ENCODE measurements at regions not wholly inside any gene's neighbourhood (a gene's known extent, or its start where the extent isn't known, plus 50 kb on each side); places are given as distances from the start of the nearest gene placed in this dataset.
"Not testable (repeated sequence)": the region's sequence is repeated elsewhere in the genome, so short reads cannot be mapped to it uniquely, and the experiment has no call there.

DNA sequence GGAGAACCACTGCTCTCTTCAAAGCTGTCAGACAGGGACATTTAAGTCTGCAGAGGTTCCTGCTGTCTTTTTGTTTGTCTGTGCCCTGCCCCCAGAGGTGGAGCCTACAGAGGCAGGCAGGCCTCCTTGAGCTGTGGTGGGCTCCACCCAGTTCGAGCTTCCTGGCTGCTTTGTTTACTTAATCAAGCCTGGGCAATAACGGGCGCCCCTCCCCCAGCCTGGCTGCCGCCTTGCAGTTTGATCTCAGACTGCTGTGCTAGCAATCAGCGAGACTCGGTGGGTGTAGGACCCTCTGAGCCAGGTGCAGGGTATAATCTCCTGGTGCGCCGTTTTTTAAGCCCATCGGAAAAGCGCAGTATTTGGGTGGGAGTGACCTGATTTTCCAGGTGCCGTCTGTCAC, 64.5 kb upstream of the PTH start:
- not testable (repeated sequence) for H3K4me3 ChIP-seq; H3K27ac ChIP-seq (ENCODE audit: low read depth); H3K79me2 ChIP-seq (replicated peaks; ENCODE audit: insufficient read depth); DNase-seq (ENCODE audit: low spot score); H2AFZ ChIP-seq; H3K4me1 ChIP-seq (ENCODE audit: insufficient read depth); H3K9me2 ChIP-seq (ENCODE audit: insufficient read depth); H3K36me3 ChIP-seq (ENCODE audit: insufficient read depth); H4K20me1 ChIP-seq (replicated peaks; ENCODE audit: insufficient read depth); H3F3A ChIP-seq (replicated peaks; ENCODE audit: low read depth); H3K27me3 Mint-ChIP-seq (ENCODE audit: insufficient read depth, low read depth, poor library complexity); H3K4me3 Mint-ChIP-seq; H3K4me1 Mint-ChIP-seq; H3K4me2 ChIP-seq; H3K27me3 ChIP-seq (ENCODE audit: insufficient read depth); H3K27ac Mint-ChIP-seq; ATAC-seq
- Mint-ChIP-seq H3K9me3 (peaks cover 51% of the 10 kb centered on the region), H3K36me3 (ENCODE audit: low read depth) (peaks cover 13% of the 10 kb centered on the region)

DNA sequence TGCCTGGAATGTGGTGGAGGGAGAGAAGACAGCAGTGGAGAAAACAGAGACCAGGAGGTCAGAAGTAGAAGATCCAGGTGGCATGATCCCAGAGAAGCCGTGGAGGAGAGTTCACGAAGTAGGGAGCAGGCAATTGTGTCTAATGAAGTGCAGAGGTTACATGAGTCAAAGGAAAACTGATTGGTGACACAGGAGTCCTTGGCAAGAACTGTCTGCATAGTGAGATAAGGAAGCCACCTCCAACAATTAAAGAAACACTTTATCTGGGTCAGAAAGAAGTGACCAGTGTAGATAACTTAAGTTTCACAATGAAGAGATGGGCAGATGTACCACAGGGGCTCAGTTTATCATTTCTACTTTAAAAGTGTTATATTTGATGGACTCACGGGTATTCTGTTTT, 57.0 kb upstream of the PTH start:
- ATAC-seq (no peak), DNase-seq (ENCODE audit: low spot score) (no peak)
- Histone ChIP-seq H3K4me3 (no peak overlapping the region), H3K27ac (ENCODE audit: low read depth) (no peak overlapping the region), H3K9me2 (ENCODE audit: insufficient read depth) (no peaks in the 10 kb centered on the region), H4K20me1 (replicated peaks; ENCODE audit: insufficient read depth) (no peaks in the 10 kb centered on the region), H3K79me2 (replicated peaks; ENCODE audit: insufficient read depth) (no peaks in the 10 kb centered on the region), H3K4me2 (no peak overlapping the region), H3F3A (replicated peaks; ENCODE audit: low read depth) (no peaks in the 10 kb centered on the region), H3K4me1 (ENCODE audit: insufficient read depth) (no peaks in the 10 kb centered on the region), H2AFZ (no peak overlapping the region), H3K36me3 (ENCODE audit: insufficient read depth) (no peaks in the 10 kb centered on the region), H3K27me3 (ENCODE audit: insufficient read depth) (no peaks in the 10 kb centered on the region)
- H3K4me1 Mint-ChIP-seq, result no peaks in the 10 kb centered on the region
- H3K27me3 Mint-ChIP-seq (ENCODE audit: insufficient read depth, low read depth, poor library complexity), result peaks cover 4% of the 10 kb centered on the region
- H3K4me3 Mint-ChIP-seq, result no peak overlapping the region
- peaks cover 7% of the 10 kb centered on the region; the same call in 1 of the 3 replicates for H3K36me3 Mint-ChIP-seq (ENCODE audit: low read depth)
- TF ChIP-seq CREB1 (CRISPR knock-in tag; IDR thresholded peaks at IDR 0.05; ENCODE audit: low read depth), result no peak
- TF ChIP-seq ZNF114 (CRISPR knock-in tag; IDR thresholded peaks at IDR 0.05), result no peak
- TF ChIP-seq, protein P1, sequence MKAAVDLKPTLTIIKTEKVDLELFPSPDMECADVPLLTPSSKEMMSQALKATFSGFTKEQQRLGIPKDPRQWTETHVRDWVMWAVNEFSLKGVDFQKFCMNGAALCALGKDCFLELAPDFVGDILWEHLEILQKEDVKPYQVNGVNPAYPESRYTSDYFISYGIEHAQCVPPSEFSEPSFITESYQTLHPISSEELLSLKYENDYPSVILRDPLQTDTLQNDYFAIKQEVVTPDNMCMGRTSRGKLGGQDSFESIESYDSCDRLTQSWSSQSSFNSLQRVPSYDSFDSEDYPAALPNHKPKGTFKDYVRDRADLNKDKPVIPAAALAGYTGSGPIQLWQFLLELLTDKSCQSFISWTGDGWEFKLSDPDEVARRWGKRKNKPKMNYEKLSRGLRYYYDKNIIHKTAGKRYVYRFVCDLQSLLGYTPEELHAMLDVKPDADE (IDR thresholded peaks at IDR 0.05), result no peak
- no peak for TF ChIP-seq JUNB (IDR thresholded peaks at IDR 0.05; ENCODE audit: unreplicated experiment)
- TF ChIP-seq, protein P2, sequence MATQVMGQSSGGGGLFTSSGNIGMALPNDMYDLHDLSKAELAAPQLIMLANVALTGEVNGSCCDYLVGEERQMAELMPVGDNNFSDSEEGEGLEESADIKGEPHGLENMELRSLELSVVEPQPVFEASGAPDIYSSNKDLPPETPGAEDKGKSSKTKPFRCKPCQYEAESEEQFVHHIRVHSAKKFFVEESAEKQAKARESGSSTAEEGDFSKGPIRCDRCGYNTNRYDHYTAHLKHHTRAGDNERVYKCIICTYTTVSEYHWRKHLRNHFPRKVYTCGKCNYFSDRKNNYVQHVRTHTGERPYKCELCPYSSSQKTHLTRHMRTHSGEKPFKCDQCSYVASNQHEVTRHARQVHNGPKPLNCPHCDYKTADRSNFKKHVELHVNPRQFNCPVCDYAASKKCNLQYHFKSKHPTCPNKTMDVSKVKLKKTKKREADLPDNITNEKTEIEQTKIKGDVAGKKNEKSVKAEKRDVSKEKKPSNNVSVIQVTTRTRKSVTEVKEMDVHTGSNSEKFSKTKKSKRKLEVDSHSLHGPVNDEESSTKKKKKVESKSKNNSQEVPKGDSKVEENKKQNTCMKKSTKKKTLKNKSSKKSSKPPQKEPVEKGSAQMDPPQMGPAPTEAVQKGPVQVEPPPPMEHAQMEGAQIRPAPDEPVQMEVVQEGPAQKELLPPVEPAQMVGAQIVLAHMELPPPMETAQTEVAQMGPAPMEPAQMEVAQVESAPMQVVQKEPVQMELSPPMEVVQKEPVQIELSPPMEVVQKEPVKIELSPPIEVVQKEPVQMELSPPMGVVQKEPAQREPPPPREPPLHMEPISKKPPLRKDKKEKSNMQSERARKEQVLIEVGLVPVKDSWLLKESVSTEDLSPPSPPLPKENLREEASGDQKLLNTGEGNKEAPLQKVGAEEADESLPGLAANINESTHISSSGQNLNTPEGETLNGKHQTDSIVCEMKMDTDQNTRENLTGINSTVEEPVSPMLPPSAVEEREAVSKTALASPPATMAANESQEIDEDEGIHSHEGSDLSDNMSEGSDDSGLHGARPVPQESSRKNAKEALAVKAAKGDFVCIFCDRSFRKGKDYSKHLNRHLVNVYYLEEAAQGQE (IDR thresholded peaks at IDR 0.05; ENCODE audit: unreplicated experiment), result no peak
- TF ChIP-seq CTCF (conservative IDR thresholded peaks at IDR 0.05; ENCODE audit: low read depth in 2 of 2), result no peak
- TF ChIP-seq ZNF462 (CRISPR knock-in tag; IDR thresholded peaks at IDR 0.05), result no peak
- no peak for TF ChIP-seq EZH2phosphoT487 (IDR thresholded peaks at IDR 0.05; ENCODE audit: unreplicated experiment)
- no peak for TF ChIP-seq STAT1 (IDR thresholded peaks at IDR 0.05; ENCODE audit: unreplicated experiment)
- peaks cover 31% of the 10 kb centered on the region for H3K9me3 Mint-ChIP-seq
- H3K27ac Mint-ChIP-seq, result no peak overlapping the region
